Hindlimb muscle (tissue), 1 donor: ENCODE measurements at regions not wholly inside any gene's neighbourhood (a gene's known extent, or its start where the extent isn't known, plus 50 kb on each side); places are given as distances from the start of the nearest gene placed in this dataset.

Experiments
- DNase-seq: peaks from one replicate; pipeline ENCODE4 v3.0.0-alpha.2; 2013

DNA sequence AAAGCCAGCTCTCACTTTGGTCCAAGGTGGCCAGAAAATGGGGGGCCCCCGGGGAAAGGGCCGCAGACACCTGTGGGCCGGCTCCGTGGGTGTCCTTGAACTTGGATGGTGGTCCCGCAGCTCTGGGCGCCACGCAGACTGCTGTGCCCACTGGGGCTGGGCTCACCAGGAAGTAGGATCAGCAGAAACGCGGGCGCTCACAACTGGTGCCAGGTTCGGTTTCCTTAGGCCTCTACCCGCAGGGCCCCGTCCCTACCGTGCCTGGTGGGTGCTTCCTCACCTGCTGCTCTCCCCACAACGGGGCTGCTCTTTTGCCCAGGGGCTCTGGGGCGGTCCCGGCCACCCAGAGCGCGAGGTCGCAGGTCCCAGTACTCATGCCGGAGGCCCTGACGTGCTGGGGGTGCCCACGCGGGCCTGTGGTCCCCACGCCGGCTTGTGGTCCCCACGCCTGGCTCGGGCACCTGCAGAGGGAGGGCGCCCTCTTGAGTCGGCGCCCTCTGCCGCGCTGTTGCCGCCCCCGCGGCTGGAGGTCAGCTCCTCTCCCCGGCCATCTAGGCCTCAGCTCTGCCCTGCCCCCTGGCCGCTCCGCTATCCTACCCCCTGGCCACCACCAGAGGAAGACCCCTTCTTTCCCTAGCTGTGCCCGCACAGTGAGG lies 1303.6 kb downstream of the UQCRFS1 start:
- DNase-seq = no peak

- DNase-seq = no peak
These were observed 1306.9 kb downstream of the UQCRFS1 start for GRCh38 chr19:27906081-27906480.

DNA sequence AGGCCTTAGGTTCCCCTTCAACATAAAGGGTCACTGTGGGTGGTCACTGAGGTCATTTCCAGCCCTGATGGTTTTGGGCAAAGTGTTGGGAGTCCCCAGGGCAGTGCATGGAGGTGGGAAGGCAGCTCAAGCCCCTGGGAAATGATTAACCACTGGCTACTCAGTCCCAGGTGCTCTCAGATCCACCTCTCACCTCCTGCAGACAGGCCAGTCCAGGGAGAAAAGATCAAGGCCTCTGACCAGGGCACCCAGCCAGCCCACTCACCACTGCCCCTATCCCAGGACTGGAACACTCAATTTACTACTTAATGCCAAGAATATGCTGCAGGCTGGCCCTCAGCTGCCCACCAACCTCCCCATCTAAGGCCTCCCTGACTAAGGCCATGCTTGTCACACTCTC lies 1307.9 kb downstream of the UQCRFS1 start:
- DNase-seq = no peak

DNA sequence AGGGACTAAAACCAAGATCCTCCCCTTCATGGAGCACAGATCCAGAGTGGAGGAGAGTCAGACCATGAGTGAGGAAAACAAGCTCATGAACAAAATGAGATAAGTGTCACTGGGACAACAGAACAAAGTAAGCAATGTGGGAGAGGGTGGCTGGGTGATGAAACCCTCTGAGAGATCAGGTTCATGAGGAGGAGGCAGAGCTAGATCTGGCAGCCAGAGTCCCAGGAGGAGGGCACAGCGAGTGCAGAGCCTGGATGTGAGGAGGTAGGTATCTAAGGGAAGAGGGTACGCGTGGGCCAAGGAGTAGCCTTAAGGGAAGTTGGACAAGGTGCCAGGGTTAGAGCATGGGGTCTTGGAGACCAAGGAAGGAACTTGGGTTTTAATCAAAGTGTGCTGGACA lies 1311.9 kb downstream of the UQCRFS1 start:
- no peak for DNase-seq

DNA sequence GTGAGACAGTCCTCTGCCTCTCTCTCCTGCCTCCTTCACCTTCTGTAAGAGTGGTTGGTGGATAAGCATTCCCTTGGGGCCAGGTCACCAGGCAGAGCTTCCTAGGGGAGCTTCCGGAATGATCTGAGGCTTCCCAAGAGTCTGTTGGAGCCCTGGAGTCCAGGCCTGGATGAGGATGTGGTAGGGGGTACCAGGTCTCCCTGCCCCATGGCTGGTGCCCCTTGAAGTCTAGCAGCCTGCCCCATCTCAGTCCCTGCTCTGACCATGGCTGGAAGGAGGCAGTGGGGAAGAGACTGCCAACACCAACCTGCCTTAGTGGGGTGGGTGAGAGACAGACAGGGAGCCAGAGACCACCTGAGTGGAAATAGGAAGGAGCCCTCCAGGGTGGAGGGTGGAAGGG lies 1316.9 kb downstream of the UQCRFS1 start:
- DNase-seq = no peak

DNA sequence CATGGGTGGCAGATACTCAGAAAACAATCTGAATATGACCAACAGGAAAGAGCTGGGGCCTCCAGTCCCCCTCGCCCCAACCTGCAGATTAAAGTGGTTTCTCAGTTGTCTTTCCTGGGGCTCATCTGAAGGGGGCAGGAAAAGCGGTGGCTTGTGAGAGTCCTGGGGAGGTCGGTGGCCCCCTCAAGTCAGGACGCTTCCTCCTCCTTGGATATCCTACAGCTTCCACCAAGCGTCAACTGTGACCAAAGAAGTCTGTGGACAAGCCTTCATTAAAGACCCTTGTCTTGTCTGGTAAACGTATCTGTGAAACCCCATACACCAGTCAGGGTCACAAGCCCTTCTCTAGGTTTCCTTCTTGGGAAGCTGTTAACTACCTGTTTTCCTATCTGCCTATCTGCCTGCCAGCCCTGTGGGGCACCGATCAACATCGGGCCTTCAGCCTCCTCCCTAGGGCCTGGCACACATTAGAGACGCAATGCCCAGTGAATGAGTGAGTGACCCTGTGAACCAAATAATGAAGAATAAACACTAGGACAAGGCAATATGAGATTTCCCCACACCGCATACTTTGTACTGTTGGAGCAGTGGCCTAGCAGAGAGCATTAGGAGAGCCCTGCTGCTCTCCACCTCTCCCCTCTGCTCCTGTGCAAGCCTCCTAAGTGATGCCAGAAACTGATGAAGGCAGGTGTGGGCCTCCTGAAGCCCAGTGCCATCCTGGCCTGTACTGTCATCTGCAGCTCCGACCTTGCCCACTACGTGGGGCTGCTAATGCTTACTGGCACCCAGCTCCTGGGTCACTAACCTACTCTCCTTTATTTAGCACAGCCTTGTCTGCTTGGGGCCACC lies 1317.8 kb downstream of the UQCRFS1 start:
- no peak for DNase-seq

DNA sequence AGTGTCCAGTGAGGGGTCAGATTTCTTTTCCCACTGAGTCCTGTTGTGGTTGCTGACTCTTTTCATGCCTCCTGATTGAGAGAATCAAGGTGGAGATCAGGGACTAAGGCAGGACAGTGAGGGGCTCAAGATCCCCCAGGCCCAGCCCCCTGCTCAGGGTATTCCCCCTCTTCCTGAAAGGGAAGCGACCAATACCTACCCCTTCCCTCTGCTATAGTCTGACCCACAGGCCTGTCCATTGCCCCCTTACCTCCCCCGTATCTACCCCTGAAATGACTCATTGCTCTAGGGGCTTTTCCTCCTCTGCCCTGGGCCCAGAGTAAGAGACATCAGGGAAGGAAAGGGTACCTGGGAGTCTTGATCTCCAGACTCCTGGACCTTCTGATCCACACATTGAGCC lies 1320.5 kb downstream of the UQCRFS1 start:
- no peak for DNase-seq

DNA sequence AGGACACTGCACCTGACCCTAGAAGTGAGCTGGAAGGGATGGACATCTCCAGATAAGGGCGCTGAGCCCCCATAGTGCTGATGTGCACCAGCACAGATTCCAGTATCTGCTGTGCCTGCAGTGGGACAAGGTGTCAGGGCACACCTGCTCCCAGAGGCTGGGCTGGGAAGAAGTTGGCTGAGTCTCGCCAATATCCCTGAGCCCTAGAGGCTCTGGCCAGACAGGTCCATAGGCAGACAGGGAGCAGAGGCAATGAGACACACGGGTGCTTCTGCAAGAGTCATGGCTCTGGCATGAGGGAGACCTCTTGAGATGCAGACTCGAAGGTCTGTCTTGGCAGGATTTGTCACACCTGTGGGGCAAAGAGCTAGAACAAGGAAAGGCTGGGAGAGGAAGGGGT lies 1321.5 kb downstream of the UQCRFS1 start:
- no peak for DNase-seq

- no peak for DNase-seq
These were observed 1322.3 kb downstream of the UQCRFS1 start for GRCh38 chr19:27890696-27891095.

GRCh38 chr19:27890206-27890605 lies 1322.7 kb downstream of the UQCRFS1 start:
- DNase-seq = no peak

- DNase-seq = no peak
These were observed 1323.8 kb downstream of the UQCRFS1 start for GRCh38 chr19:27889156-27889555.

DNA sequence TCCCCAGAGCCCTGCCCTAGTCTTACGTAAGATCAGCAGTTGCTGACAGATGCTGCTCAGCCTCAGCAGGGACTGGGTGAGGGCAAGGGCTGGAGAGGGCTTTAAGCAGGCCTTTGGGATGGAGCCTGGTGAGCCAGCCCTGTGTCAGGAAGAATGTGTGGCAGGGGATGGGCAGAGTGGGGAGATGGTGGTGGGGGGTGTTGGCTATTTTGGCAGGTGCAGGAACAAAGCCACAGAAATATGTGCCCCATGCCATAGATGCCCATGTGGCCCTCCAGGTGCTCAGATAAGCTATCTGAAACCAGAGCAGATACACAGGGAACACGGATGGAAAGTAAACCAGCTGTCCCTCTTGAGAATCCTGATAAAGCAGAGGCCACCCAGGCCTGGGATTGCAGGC lies 1325.0 kb downstream of the UQCRFS1 start:
- no peak for DNase-seq

DNA sequence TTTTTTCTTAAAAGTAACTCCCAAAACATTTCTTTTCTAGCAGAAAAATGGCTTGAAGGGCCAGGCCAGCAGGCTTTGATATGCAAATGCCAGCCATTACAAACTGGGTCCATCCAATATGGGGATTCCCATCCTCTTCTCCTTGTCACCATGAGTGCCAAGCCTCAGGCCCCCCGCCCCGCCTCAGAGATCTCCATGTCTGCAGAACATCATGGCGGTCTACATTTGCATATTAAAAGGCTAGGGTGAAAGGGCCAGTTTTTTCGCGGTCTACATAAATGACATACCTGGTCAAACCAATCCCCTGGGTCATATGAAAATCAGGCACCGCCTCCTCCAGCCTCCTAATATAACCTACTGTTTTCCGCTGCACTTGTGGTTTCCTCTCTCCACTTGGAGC lies 1327.6 kb downstream of the UQCRFS1 start:
- no peak for DNase-seq

GRCh38 chr19:27884376-27884775 lies 1328.6 kb downstream of the UQCRFS1 start:
- DNase-seq = no peak

- DNase-seq = no peak
These were observed 1331.7 kb downstream of the UQCRFS1 start for GRCh38 chr19:27881213-27881612.

DNA sequence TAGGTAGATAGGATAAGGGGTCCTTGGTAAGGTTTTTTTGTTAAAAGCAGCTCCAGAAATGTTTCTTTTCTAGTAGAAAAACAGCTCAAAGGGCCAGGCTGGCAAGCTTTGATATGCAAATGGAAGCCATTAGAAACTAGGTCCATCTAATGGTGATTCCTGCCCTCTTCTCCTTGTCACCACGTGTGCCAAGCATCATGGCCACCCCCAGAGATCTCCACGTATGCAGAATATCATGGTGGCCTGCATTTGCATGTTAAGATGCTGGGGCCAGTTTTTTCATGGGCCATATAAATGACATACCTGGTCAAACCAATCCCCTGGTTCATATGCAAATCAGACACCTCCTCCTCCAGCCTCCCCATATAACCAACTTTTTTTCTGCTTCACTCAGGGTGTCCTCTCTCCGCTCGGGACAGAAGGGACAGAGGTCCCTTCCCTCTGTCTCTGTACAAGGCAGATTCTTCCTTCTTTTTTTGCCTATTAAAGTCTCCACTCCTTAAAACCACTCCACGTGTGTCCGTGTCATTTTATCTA lies 1335.9 kb downstream of the UQCRFS1 start:
- no peak for DNase-seq

- no peak for DNase-seq
These were observed 1336.5 kb downstream of the UQCRFS1 start for GRCh38 chr19:27876489-27876888.

DNA sequence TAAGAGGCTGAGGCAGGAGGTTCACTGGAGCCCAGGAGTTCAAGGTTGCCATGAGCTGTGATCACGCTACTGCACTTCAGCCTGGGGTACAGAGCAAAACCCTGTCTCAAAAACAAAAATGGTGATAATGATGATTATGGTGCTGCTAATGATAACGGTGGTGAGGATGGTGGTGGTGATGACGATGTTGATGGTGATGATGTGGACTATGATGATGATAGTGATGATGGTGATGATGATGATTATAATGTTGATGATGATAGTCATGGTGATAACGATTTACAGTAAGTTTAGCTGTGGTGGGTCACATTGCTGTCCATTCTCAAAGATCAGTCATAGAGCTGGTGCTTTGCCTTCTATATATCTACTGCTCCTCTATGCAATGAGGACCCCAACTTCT lies 1340.6 kb downstream of the UQCRFS1 start:
- no peak for DNase-seq

GRCh38 chr19:27870293-27870692 lies 1342.7 kb downstream of the UQCRFS1 start:
- no peak for DNase-seq

GRCh38 chr19:27868007-27868406 lies 1344.9 kb downstream of the UQCRFS1 start:
- no peak for DNase-seq

GRCh38 chr19:27865927-27866777 lies 1346.8 kb downstream of the UQCRFS1 start:
- no peak for DNase-seq

- no peak for DNase-seq
These were observed 1351.5 kb downstream of the UQCRFS1 start for GRCh38 chr19:27861411-27861975.
